ENCODE measurements at regions not wholly inside any gene's neighbourhood (a gene's known extent, or its start where the extent isn't known, plus 50 kb on each side); places are given as distances from the start of the nearest gene placed in this dataset.

DNA sequence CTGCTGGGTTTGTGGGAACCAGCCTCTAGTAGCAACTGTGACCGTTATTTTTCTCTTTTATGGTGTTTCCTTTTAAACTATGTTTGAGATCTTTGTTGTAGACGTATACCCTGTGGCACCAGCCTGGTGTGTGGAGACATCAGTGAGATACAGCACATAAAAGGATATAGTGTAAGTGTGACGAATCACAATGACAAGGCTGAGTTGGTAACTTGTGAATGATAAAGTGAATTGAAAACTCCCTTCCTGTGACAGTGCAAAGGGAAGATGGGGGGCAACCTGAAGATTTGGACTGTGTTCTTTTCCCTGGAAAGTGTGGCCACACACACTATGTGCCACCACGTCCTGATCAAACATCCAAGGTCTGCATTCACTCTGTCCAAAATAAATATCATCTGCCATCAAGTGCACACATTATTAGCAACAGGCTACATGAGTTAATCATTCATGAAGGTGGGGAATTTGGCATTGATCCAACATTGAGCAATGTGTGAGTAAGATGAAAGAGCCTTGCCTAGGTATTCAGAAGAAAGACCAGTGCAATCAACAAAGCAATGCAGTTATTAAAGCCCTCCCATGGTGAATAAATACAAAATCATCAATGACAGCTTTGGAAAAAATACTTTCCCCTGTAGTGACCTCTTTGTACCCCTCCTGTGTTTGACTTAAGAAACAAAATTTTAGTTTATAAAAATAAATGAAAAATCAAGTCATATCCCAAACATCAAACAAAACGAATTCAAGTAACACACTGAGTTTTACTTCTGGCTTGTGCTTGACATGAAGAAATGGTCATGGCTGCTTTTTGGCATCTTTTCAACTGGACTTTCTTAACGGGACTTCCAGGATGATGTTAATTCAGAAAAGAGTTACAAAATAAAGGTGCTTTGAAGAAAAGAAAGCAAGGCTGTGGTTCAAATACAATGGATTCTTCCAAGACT is 1280.5 kb upstream of the ZEB2 start:
- Histone ChIP-seq H3K27ac (no peak overlapping the region), H3K4me3 (no peak overlapping the region), H3K9me3 (replicated peaks in 1 of 3) (no peaks in the 10 kb centered on the region), H3K27me3 (no peaks in the 10 kb centered on the region), H3K36me3 (replicated peaks in 1 of 2) (no peaks in the 10 kb centered on the region), H3K4me1 (replicated peaks in 1 of 2) (no peaks in the 10 kb centered on the region)
- intact Hi-C loops (cut with DNase I), result no loop called here
- DNase-seq, result no peak
- TF ChIP-seq, protein P1, sequence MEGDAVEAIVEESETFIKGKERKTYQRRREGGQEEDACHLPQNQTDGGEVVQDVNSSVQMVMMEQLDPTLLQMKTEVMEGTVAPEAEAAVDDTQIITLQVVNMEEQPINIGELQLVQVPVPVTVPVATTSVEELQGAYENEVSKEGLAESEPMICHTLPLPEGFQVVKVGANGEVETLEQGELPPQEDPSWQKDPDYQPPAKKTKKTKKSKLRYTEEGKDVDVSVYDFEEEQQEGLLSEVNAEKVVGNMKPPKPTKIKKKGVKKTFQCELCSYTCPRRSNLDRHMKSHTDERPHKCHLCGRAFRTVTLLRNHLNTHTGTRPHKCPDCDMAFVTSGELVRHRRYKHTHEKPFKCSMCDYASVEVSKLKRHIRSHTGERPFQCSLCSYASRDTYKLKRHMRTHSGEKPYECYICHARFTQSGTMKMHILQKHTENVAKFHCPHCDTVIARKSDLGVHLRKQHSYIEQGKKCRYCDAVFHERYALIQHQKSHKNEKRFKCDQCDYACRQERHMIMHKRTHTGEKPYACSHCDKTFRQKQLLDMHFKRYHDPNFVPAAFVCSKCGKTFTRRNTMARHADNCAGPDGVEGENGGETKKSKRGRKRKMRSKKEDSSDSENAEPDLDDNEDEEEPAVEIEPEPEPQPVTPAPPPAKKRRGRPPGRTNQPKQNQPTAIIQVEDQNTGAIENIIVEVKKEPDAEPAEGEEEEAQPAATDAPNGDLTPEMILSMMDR (IDR thresholded peaks at IDR 0.05), result no peak
- no peak for TF ChIP-seq POLR2A (IDR thresholded peaks at IDR 0.05)
- 62 to 77% (median 72%) methylated on average over 6 of the region's 6 CpGs for WGBS, 4 donors

DNA sequence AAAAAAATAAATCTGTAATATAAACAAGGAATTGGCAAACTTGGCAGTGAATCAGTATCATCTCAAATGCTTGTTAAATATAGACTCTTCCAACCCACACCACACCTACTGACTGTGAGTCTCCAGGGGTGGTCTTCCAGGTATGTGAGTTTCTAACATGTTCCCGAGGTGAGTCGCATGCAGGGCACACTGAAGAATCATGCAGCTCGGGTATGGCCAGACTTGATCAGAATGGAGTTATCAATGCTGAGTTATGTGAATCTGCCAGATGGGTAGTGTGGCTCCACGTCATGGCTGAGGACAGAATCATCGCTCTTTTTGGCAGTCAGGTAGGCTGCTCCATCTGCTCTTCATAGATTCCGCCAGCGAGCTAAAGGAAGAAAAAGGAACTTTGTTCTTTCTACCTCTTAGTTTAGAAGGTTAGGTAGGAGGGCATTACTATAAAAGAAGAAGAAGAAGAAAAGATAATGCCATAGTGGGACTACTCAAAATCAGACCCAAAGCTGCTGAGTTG is 1279.7 kb upstream of the ZEB2 start:
- H3K4me3 ChIP-seq, result no peak overlapping the region
- no peaks in the 10 kb centered on the region for H3K4me1 ChIP-seq (replicated peaks in 1 of 2)
- no peak for TF ChIP-seq POLR2A (IDR thresholded peaks at IDR 0.05)
- 83 to 92% (median 89%) methylated on average over 7 of the region's 7 CpGs for WGBS, 4 donors
- no peaks in the 10 kb centered on the region for H3K27me3 ChIP-seq
- no peaks in the 10 kb centered on the region for H3K9me3 ChIP-seq (replicated peaks in 1 of 3)
- DNase-seq, result no peak
- intact Hi-C loops (cut with DNase I), result no loop called here
- H3K36me3 ChIP-seq (replicated peaks in 1 of 2), result no peaks in the 10 kb centered on the region
- H3K27ac ChIP-seq, result no peak overlapping the region

DNA sequence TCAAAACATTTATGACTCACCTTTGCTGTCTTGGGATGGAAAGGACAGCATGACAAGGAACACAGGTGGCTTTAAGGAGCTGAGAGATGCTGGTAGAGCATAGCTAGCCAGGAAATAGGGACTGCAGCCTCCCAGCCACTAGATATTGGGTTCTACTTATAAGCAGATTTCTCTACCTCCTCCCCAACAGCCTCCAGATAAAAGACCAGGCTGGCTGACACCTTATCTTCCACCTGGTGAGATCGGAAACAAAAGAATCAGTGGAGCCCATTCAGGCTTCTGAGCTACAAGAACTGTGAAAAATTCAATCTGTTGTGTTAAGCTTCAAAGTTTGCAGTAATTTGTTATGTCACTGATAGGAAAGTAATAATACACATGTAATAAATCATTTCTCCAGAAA is 1278.5 kb upstream of the ZEB2 start:
- Histone ChIP-seq H3K4me1 (replicated peaks in 1 of 2) (no peaks in the 10 kb centered on the region), H3K27me3 (no peaks in the 10 kb centered on the region), H3K4me3 (no peak overlapping the region), H3K27ac (no peak overlapping the region), H3K9me3 (replicated peaks in 1 of 3) (no peaks in the 10 kb centered on the region), H3K36me3 (replicated peaks in 1 of 2) (no peaks in the 10 kb centered on the region)
- no peak for TF ChIP-seq POLR2A (IDR thresholded peaks at IDR 0.05)
- TF ChIP-seq, protein P1 (IDR thresholded peaks at IDR 0.05), result no peak
- WGBS, 4 donors, result 91 to 100% (median 97%) methylated on average over 1 of the region's 1 CpG
- intact Hi-C loops (cut with DNase I), result no loop called here
- no peak for DNase-seq

DNA sequence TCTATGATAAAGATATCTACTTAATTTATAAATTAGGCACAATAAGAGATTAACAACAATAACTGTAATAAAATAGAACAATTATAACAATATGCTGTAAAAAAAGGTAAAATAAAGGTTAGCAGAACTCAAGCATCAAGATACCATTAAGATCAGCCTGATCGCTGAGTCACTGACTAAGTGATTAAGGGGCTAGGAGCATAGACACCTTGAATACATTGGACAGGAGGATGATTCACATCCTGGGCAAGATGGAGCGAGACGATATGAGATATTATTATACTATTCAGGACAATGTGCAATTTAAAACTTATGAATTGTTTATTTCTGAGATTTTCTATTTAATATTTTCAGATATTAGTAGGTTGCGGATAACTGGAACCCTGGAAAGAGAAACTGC is 1277.8 kb upstream of the ZEB2 start:
- Histone ChIP-seq H3K36me3 (replicated peaks in 1 of 2) (no peaks in the 10 kb centered on the region), H3K27me3 (no peaks in the 10 kb centered on the region)
- DNase-seq, result no peak

More for the DNA sequence above, 1277.8 kb upstream of the ZEB2 start:
- intact Hi-C loops (cut with DNase I), result no loop called here
- Histone ChIP-seq H3K27ac (no peak overlapping the region), H3K4me1 (replicated peaks in 1 of 2) (no peaks in the 10 kb centered on the region), H3K9me3 (replicated peaks in 1 of 3) (no peaks in the 10 kb centered on the region), H3K4me3 (no peak overlapping the region)
- TF ChIP-seq, protein P1 (IDR thresholded peaks at IDR 0.05), result no peak
- no peak for TF ChIP-seq POLR2A (IDR thresholded peaks at IDR 0.05)
- WGBS, 4 donors, result 89 to 95% (median 94%) methylated on average over 4 of the region's 4 CpGs
